HT1080 (cell line): ENCODE measurements at regions not wholly inside any gene's neighbourhood (a gene's known extent, or its start where the extent isn't known, plus 50 kb on each side); places are given as distances from the start of the nearest gene placed in this dataset.
"Not testable (repeated sequence)": the region's sequence is repeated elsewhere in the genome, so short reads cannot be mapped to it uniquely, and the experiment has no call there.

Source experiments
- DNase-seq: peaks from one replicate; pipeline ENCODE4 v3.0.0-alpha.2; 2015; ENCODE audit warnings: low read depth

- no peak for DNase-seq
Observed at GRCh38 chr9:97179616-97180015, 127.8 kb upstream of the CCDC180 start.

GRCh38 chr9:97176206-97176605, 131.3 kb upstream of the CCDC180 start:
- no peak for DNase-seq

- DNase-seq, result not testable (repeated sequence)
Observed at GRCh38 chr9:97168174-97168573, 129.2 kb upstream of the CTSV start.

DNA sequence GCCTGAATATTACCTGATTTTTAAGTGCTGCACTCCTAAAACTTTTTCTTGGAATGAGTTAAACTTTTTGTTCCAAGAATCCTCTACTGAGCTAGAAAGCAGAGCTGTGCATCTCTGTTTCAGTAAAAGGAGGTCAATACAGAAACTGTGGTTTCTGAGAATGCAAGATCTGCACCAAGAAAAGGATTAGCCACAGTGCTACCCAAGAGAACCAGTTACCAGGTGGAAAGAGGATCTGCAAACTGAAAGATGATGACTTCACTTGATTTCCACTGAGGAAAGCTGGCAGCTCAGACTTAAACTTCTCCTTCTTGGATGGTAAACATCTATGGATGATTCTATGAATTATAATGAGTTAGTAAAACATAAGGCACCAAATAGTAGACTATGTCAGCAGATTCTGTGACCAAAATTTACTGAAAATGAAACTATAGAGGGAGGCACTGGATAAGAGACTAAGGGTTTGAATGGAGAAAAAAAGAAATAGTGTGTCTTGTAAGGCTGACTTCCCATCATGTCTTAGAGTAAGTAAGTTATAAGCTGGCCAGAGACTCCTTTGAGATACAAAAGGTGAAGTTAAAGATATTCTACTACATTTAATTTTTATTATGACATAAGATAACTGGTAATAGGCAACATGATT, 127.7 kb upstream of the CTSV start:
- not testable (repeated sequence) for DNase-seq

GRCh38 chr9:97160255-97160654, 121.3 kb upstream of the CTSV start:
- DNase-seq, result no peak

DNA sequence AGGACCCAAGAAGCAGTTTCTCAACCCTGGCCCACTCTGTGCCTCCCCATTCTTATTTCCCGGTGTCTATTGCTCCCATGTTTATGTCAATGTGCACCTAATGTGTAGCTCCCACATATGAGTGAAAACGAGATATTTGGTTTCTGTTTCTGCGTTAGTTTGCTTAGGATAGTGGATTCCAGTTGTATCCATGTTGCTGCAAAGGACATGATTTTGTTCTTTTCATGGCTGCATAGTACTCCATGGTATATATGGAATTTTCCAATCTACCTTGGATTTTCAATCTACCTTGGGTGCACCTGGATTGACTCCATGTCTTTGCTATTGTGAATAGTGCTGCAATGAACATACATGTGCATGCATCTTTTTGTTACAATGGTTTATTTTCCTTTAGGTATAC, 119.8 kb upstream of the CTSV start:
- not testable (repeated sequence) for DNase-seq

DNA sequence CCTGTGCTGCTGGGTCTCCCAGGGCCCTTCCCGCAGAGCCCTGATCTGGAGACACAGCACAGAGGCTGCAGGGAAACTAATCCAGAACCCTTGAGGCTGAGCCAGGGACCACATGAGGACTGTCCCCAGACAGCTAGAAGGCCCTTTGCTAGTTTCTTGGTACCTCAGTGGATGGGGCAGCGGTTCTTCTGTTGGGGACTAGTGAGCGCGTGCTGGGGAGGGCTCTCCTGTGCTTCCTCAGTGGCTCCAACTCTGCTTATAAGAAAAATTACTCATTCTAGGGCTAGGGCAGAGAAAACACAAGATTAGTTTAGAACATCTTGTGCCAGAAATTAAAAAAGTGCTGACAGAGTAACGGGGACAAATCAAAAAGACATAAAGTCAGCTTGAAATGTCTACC, 116.5 kb upstream of the CTSV start:
- not testable (repeated sequence) for DNase-seq

GRCh38 chr9:97153967-97154366, 115.0 kb upstream of the CTSV start:
- DNase-seq, result no peak

GRCh38 chr9:97153160-97153559, 114.2 kb upstream of the CTSV start:
- DNase-seq, result not testable (repeated sequence)

DNA sequence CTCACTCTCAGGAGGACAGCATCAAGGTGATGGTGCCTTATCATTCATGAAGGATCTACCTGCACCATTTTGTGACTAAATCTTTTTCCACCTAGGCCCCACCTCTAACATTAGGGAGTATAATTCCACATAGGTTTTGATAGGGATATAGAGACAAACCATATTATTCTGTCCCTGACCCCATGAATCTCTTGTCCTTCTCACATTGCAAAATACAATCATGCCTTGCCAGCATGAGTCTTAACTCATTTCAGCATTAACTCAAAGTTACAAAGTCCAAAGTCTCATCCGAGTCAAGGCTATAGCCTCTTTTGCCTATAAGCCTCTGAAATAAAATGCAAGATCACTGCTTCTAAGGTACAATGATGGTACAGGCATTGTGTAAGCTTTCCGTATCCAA, 111.5 kb upstream of the CTSV start:
- DNase-seq, result not testable (repeated sequence)

DNA sequence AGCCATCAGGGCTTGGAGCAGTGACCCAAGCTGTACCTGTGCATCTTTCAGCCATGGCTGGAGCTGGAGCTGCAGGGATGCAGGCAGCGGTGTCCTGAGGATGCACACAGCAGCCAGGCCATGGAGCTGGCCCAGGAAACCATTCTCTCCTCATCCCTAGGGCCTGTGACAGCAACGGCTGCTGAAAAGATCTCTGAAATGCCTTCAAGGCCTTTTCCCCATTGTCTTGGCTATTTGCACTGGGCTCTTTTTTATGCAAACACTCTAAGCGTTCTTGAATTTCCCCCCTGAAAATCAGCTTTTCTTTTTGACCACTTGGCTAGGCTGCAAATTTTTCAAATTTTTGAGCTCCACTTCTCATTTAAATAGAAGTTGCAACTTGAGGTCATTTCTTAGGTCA, 109.5 kb upstream of the CTSV start:
- DNase-seq, result not testable (repeated sequence)

DNA sequence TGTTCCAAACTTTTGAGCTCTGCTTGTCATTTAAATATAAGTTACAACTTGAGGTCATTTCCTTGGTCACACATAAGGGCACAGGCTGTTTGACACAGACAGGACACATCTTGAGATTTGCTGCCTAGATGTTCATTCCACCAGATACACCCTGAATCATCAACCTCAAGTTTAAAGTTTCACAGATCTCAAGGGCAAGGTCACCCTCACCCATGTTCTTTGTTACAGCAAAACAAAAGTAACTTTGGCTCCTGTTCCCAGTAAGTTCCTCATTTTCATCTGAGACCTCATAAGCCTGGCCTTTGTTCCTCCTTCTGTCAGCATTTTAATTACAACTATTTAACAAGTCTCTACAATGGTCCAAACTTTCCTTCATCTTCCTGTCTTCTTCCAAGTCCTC, 106.7 kb upstream of the CTSV start:
- DNase-seq, result not testable (repeated sequence)

DNA sequence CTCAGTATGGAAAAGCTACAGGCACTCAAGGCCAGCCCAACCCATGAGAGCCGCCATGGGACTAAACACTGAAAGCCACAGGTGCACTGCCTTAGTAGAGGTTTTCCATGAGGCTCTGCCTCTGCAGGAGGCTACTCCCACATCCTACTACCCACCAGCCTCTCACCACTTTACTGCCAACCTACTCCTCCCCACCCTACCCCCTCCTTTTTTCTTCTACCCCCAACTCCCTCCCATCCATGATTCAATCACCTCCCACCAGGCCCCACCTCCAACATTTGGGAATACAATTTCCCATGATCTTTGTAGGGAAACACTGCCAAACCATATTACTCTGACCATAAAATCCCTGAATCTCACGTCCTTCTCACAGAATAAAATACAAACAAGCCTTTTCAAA, 101.6 kb upstream of the CTSV start:
- no peak for DNase-seq

GRCh38 chr9:97136421-97136820, 97.5 kb upstream of the CTSV start:
- no peak for DNase-seq

DNA sequence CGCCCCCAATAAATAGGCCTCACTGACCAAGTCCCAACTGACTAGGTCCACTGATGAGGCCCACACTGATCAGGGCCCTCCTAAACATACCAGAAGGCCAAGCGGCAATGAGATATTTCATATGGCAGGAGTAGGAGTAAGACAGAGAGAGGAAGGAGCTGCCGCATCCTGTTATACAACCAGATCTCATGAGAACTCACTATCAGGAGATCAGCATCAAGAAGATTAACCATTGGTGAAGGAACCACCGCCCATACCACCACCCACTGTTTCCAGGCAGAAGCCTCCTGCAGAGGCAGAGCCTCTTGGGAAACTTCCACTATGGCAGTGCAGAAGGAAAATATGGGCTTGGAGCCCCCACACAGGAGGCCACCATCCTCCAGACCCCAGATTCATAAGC, 95.0 kb upstream of the CTSV start:
- DNase-seq, result not testable (repeated sequence)

DNA sequence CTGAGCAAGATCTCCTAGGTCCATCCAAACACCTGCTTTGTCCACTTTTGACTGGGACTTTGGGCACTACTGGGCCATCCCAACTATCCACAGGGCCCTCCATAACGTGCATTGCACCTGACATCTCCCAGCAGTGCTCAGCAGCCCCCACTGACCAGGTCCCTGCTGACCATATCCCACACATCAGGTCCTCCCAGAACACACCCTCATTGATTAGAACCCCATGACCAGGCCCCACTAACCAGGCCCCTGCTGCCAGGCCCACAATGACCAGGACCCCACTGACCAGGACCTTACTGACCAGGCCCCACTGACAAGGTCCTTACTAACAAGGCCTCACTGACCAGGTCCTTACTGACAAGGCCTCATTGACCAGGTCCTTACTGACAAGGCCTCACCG, 93.9 kb upstream of the CTSV start:
- no peak for DNase-seq

DNA sequence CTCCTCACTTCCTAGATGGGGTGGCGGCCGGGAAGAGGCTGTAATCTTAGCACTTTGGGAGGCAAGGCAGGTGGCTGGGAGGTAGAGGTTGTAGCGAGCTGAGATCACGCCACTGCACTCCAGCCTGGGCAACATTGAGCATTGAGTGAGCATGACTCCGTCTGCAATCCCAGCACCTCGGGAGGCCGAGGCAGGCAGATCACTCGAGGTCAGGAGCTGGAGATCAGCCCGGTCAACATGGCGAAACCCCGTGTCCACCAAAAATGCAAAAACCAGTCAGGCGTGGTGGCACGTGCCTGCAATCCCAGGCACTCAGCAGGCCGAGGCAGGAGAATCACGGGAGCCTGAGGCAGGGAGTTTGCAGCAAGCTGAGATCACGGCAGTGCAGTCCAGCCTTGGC, 91.9 kb upstream of the CTSV start:
- not testable (repeated sequence) for DNase-seq

- DNase-seq, result not testable (repeated sequence)
Observed at GRCh38 chr9:97130387-97130786, 91.4 kb upstream of the CTSV start.

DNA sequence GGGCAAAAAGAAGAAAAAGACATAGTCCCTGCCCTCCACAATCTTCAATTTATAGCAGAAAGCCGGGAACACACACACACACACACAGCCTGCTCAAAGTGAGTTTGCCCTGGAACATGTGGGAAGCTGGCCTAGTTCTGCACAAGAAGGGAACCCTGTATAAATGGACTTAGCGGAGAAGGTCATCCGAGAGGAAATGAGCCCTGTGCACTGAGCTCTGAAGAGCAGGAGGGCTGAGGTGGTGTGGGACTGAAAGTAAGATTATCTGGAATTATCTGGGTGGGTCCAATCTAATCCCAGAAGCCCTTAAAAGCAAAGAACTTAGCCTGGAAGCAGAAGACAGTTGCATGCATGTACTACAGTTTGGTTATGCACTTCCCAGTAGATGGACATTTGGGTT, 90.0 kb upstream of the CTSV start:
- DNase-seq, result no peak

- DNase-seq, result no peak
Observed at GRCh38 chr9:97124256-97124655, 85.3 kb upstream of the CTSV start.

DNA sequence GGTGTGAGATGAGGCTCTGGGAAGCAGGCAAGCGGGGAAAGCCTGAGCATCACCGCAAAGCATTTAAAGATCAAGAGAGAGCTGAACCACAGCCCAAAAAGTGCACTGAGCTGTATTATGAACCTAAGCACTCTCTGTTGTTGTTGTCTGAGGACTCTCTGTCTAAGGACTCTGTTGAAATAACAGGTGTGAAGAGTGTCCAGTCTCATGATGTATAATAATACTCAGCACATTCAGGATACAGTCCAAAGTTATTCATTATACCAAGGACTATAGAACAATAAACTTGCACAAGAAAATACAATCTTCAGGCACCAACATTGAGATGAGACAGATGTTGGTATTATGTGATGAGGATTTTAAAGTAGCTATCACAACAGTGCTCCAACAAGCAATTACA, 71.8 kb upstream of the CTSV start:
- no peak for DNase-seq

DNA sequence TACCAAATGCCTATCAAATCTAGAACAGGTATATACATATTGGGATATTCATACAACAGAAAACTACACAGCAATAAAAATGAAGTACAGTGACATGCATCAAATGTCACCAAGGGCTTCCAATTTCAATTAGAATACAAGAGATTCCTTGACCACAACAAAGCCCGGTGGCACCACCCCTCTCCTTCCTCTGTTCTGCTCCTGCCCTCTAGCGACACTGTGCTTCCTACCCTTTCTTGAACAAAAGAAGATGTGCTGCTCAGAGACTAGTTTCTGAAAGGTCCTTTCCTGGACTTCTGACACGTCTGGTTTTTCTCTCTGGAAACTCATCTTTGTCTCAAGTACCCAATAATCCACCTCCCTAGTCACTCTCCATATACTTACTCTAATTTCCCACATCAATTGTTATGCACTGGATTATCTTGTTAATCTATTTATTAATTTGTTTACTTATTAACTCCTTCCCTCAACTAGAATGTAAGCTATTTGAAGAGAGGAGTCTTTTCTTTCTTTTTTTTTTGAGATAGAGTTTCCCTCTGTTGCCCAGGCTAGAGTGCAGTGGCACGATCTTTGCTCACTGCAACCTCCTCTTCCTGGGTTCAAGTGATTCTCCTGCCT, 70.4 kb upstream of the CTSV start:
- DNase-seq, result peak; percentile 45

GRCh38 chr9:97105220-97105619, 66.3 kb upstream of the CTSV start:
- DNase-seq, result peak; percentile 4
